GM13976 (cell line): ENCODE measurements at regions not wholly inside any gene's neighbourhood (a gene's known extent, or its start where the extent isn't known, plus 50 kb on each side); places are given as distances from the start of the nearest gene placed in this dataset.

Source experiments
- DNase-seq: peaks from one replicate; pipeline ENCODE4 v3.0.0; 2012; ENCODE audit warnings: low spot score
- CTCF ChIP-seq: IDR thresholded peaks from 2 replicates; pipeline ENCODE4 v1.5.1; 2012; ENCODE audit warnings: borderline replicate concordance, mild to moderate bottlenecking; ENCODE audit not compliant: insufficient read depth; ENCODE audit errors: extremely low read depth, missing control alignments, control extremely low read depth
- in situ Hi-C: fragments of 300-500 bp; cut with MboI; formaldehyde crosslinking; loops from one replicate; pipeline ENCODE4 v1.12.0; 2022; ENCODE audit warnings: low sequenced_read_pairs, mixed read lengths, inconsistent platforms; ENCODE audit not compliant: unreplicated experiment

- no peak for TF ChIP-seq CTCF
- in situ Hi-C loops = no loop called here
- DNase-seq = no peak
These were observed 364.8 kb downstream of the SOX9 start for GRCh38 chr17:72485596-72485995.

- in situ Hi-C loops = no loop called here
- no peak for DNase-seq
- TF ChIP-seq CTCF = no peak
These were observed 366.0 kb downstream of the SOX9 start for GRCh38 chr17:72486806-72487205.

- no peak for DNase-seq
- no peak for TF ChIP-seq CTCF
- in situ Hi-C loops = no loop called here
These were observed 367.1 kb downstream of the SOX9 start for GRCh38 chr17:72487731-72488494.

GRCh38 chr17:72488555-72489271, 367.9 kb downstream of the SOX9 start:
- DNase-seq = no peak
- in situ Hi-C loops = no loop called here
- no peak for TF ChIP-seq CTCF

- in situ Hi-C loops = no loop called here
These were observed 368.4 kb downstream of the SOX9 start for GRCh38 chr17:72489272-72489641.

GRCh38 chr17:72491102-72491501, 370.3 kb downstream of the SOX9 start:
- in situ Hi-C loops = no loop called here
- DNase-seq = no peak
- TF ChIP-seq CTCF = no peak

More at GRCh38 chr17:72489272-72489641, 368.4 kb downstream of the SOX9 start:
- TF ChIP-seq CTCF = no peak
- no peak for DNase-seq
